A549 (cell line): ENCODE measurements at regions not wholly inside any gene's neighbourhood (a gene's known extent, or its start where the extent isn't known, plus 50 kb on each side); places are given as distances from the start of the nearest gene placed in this dataset.

Experiments used
- ATAC-seq, 2 experiments: fragments of 200-7000 bp in 1 of 2; fragments of >200 bp in 1 of 2; cut with Nextera tagmentation in 1 of 2; cut with Tn5 transposase in 1 of 2; 3 replicates each; pipeline versions ENCODE4 v1.8.0 to v1.9.1; 2018 to 2020; ENCODE audit warnings: mild to moderate bottlenecking in 1 of 2, moderate library complexity in 1 of 2
- CTCF ChIA-PET: fragments of 300-600 bp; sonication (Branson Sonifier 250); formaldehyde crosslinking; extraction: SDS; loops from one replicate; lab custom pipeline; 2021; ENCODE audit warnings: antibody characterized with exemption, inconsistent platforms; lab: Yijun Ruan, JAX
- POLR2A ChIA-PET: fragments of 350-600 bp; formaldehyde crosslinking; extraction: SDS; loops from one replicate; lab custom pipeline; 2021; ENCODE audit warnings: antibody characterized with exemption, inconsistent platforms; lab: Yijun Ruan, JAX
- DNase-seq, 2 experiments: peaks; one replicate each; pipeline versions ENCODE4 v3.0.0 to v3.0.0-alpha.2; 2011 to 2016; ENCODE audit warnings: low read depth in 1 of 2, low spot score in 1 of 2
- FAIRE-seq: peaks from 2 replicates; lab custom pipeline; 2011; peaks lifted over from hg19 to GRCh38; lab: Jason Lieb, UNC
- H3K27ac ChIP-seq, 2 experiments: fragments of >200 bp; sonication (Bioruptor Twin); formaldehyde crosslinking; 3 replicates each; pipeline ENCODE4 v1.5.1; 2016 to 2017
- H3K4me1 ChIP-seq: fragments of >200 bp; sonication (Bioruptor Twin); formaldehyde crosslinking; 3 replicates; pipeline ENCODE4 v1.6.1; 2016
- H3K4me2 ChIP-seq: fragments of >200 bp; sonication (Bioruptor Twin); formaldehyde crosslinking; 3 replicates; pipeline ENCODE4 v1.6.1; 2016
- H3K4me3 ChIP-seq: fragments of >200 bp; sonication (Bioruptor Twin); formaldehyde crosslinking; 3 replicates; pipeline ENCODE4 v1.5.1; 2016
- H3K9me3 ChIP-seq: fragments of >200 bp; sonication (Bioruptor Twin); formaldehyde crosslinking; 3 replicates; pipeline ENCODE4 v1.6.1; 2016
- CBX2 ChIP-seq: fragments of 200-600 bp; sonication (generic); IDR thresholded peaks from 2 replicates; pipeline ENCODE4 v1.6.1; 2016; ENCODE audit warnings: low read depth, mild to moderate bottlenecking, borderline replicate concordance
- CHD2 ChIP-seq: fragments of 150-350 bp; IDR thresholded peaks from 2 replicates; pipeline ENCODE4 v1.6.1; 2014; ENCODE audit warnings: low read length; ENCODE audit not compliant: partially characterized antibody
- EHF ChIP-seq: fragments of 250-450 bp; sonication (Bioruptor Pico); IDR thresholded peaks from 2 replicates; pipeline ENCODE4 v1.5.0; 2020; ENCODE audit warnings: mild to moderate bottlenecking
- ESRRA ChIP-seq: fragments of 150-350 bp; IDR thresholded peaks from 2 replicates; pipeline ENCODE4 v1.6.1; 2014; ENCODE audit warnings: mild to moderate bottlenecking, low read length, borderline replicate concordance
- FOSB ChIP-seq: fragments of 250-450 bp; sonication (Bioruptor Pico); IDR thresholded peaks from 2 replicates; pipeline ENCODE4 v1.5.0; 2020; ENCODE audit warnings: mild to moderate bottlenecking, moderate library complexity
- FOXS1 ChIP-seq: fragments of 250-450 bp; sonication (Bioruptor Pico); IDR thresholded peaks from 2 replicates; pipeline ENCODE4 v1.5.0; 2020; ENCODE audit warnings: mild to moderate bottlenecking, moderate library complexity
- HDAC2 ChIP-seq: fragments of 200-600 bp; sonication (generic); IDR thresholded peaks from 2 replicates; pipeline ENCODE4 v1.6.1; 2016
- HMGXB4 ChIP-seq: fragments of 250-450 bp; sonication (Bioruptor Pico); IDR thresholded peaks from 2 replicates; pipeline ENCODE4 v1.5.0; 2021; ENCODE audit warnings: mild to moderate bottlenecking, moderate library complexity, borderline replicate concordance
- JUNB ChIP-seq: fragments of >200 bp; sonication (Bioruptor Twin); formaldehyde crosslinking; IDR thresholded peaks from 2 replicates; pipeline ENCODE4 v1.6.1; 2016
- KDM5A ChIP-seq: fragments of 200-600 bp; sonication (generic); IDR thresholded peaks from 2 replicates; pipeline ENCODE4 v1.6.1; 2016; ENCODE audit warnings: antibody characterized with exemption, mild to moderate bottlenecking
- MAZ ChIP-seq: fragments of 150-350 bp; IDR thresholded peaks from 2 replicates; pipeline ENCODE4 v1.6.1; 2014; ENCODE audit warnings: antibody characterized with exemption, low read depth, low read length, borderline replicate concordance
- PBX3 ChIP-seq: IDR thresholded peaks from 2 replicates; pipeline ENCODE4 v1.6.1; 2012
- POLR2A ChIP-seq: IDR thresholded peaks from 2 replicates; pipeline ENCODE4 v1.6.1; 2012; ENCODE audit warnings: mild to moderate bottlenecking, low read length
- RCOR1 ChIP-seq: fragments of 150-350 bp; IDR thresholded peaks from 2 replicates; pipeline ENCODE4 v1.6.1; 2014; ENCODE audit warnings: antibody characterized with exemption, low read length, low read depth
- REST ChIP-seq: fragments of 200-600 bp; sonication (generic); IDR thresholded peaks from 2 replicates; pipeline ENCODE4 v1.6.1; 2016; ENCODE audit warnings: antibody characterized with exemption, mild to moderate bottlenecking, moderate library complexity
- SMC3 ChIP-seq: fragments of >200 bp; sonication (Bioruptor Twin); formaldehyde crosslinking; IDR thresholded peaks from 3 replicates; pipeline ENCODE4 v1.6.1; 2018; ENCODE audit warnings: inconsistent platforms
- SREBF2 ChIP-seq: fragments of 450-650 bp; IDR thresholded peaks from 2 replicates; pipeline ENCODE4 v1.6.1; 2014; ENCODE audit warnings: mild to moderate bottlenecking, moderate library complexity
- TP53 ChIP-seq: fragments of 250-450 bp; sonication (Bioruptor Pico); IDR thresholded peaks from 2 replicates; pipeline ENCODE4 v1.5.0; 2021; ENCODE audit warnings: mild to moderate bottlenecking, moderate library complexity
- ZC3H11A ChIP-seq: fragments of 450-650 bp; IDR thresholded peaks from 2 replicates; pipeline ENCODE4 v1.6.1; 2014; ENCODE audit warnings: antibody characterized with exemption, mild to moderate bottlenecking
- ZNF302 ChIP-seq: fragments of 250-450 bp; sonication (Bioruptor Pico); IDR thresholded peaks from 2 replicates; pipeline ENCODE4 v1.9.0; 2021; ENCODE audit warnings: inconsistent platforms, mild to moderate bottlenecking, moderate library complexity
- WGBS: methylation state at CpG from one replicate; pipeline ENCODE4 v1.1.6; 2017; ENCODE audit errors: missing lambda C conversion rate; 5-methylcytosine and 5-hydroxymethylcytosine counted together

GRCh38 chr12:59928416-59928815, 332.6 kb downstream of the SLC16A7 start:
- no peak for DNase-seq
- WGBS = 38% methylated on average over 1 of the region's 1 CpG
- H3K4me1 ChIP-seq = 0 out of 3 replicates have a peak, but pooled peaks cover 11% of the 10 kb centered on the region
- no peak for ATAC-seq
- H3K27ac ChIP-seq = peak overlapping the region in 1 of 2 experiments; percentile 3; a peak in 2 of 6 replicates
- H3K4me3 ChIP-seq = no peak overlapping the region
- POLR2A ChIA-PET = no interaction called here
- H3K9me3 ChIP-seq = no peaks in the 10 kb centered on the region; the same call in 2 of the 3 replicates
- no peak overlapping the region for H3K4me2 ChIP-seq
- TF ChIP-seq SREBF2 = no peak
- TF ChIP-seq MAZ = no peak
- TF ChIP-seq FOXS1 (CRISPR knock-in tag) = no peak
- no peak for TF ChIP-seq PBX3
- no peak for TF ChIP-seq KDM5A
- no peak for TF ChIP-seq FOSB (CRISPR knock-in tag)
- no peak for TF ChIP-seq POLR2A
- TF ChIP-seq CBX2 = no peak
- no peak for TF ChIP-seq HDAC2
- TF ChIP-seq, all 56 proteins: peak for 0
- CTCF ChIA-PET = no interaction called here
- no peak for FAIRE-seq

GRCh38 chr12:59929110-59929509, 333.3 kb downstream of the SLC16A7 start:
- peak in 1 of 2 experiments; percentile 55 for DNase-seq

More at GRCh38 chr12:59929110-59929509, 333.3 kb downstream of the SLC16A7 start:
- Histone ChIP-seq H3K27ac (no peak overlapping the region; a peak in 2 of 6 replicates), H3K4me3 (no peak overlapping the region), H3K4me1 (0 out of 3 replicates have a peak, but pooled peaks cover 11% of the 10 kb centered on the region), H3K9me3 (no peaks in the 10 kb centered on the region; the same call in 2 of the 3 replicates), H3K4me2 (peak overlapping the region; percentile 19; the same call in 1 of the 3 replicates)
- ATAC-seq = peak; percentile 77 to 82; a peak in 5 of 6 replicates
- TF ChIP-seq HMGXB4 (CRISPR knock-in tag) = no peak
- no peak for TF ChIP-seq ESRRA
- no peak for TF ChIP-seq REST
- no peak for TF ChIP-seq ZNF302 (CRISPR knock-in tag)
- no peak for TF ChIP-seq CHD2
- TF ChIP-seq SMC3 = no peak
- TF ChIP-seq TP53 (CRISPR knock-in tag) = no peak
- no peak for TF ChIP-seq JUNB
- TF ChIP-seq RCOR1 = no peak
- TF ChIP-seq ZC3H11A = no peak
- TF ChIP-seq CBX2 = no peak
- TF ChIP-seq EHF (CRISPR knock-in tag) = no peak
- 43% methylated on average over 2 of the region's 2 CpGs for WGBS
- FAIRE-seq = no peak
- ChIA-PET CTCF (interaction anchor here (0.6 kb wide), 1 partner anchor 313 kb away, joined by 3 read pairs; no protein-coding TSS in a partner anchor), POLR2A (no interaction called here)
